A549 (cell line): ENCODE measurements at regions not wholly inside any gene's neighbourhood (a gene's known extent, or its start where the extent isn't known, plus 50 kb on each side); places are given as distances from the start of the nearest gene placed in this dataset.

Experiments used
- ATAC-seq, 2 experiments: fragments of 200-7000 bp in 1 of 2; fragments of >200 bp in 1 of 2; cut with Nextera tagmentation in 1 of 2; cut with Tn5 transposase in 1 of 2; 3 replicates each; pipeline versions ENCODE4 v1.8.0 to v1.9.1; 2018 to 2020; ENCODE audit warnings: mild to moderate bottlenecking in 1 of 2, moderate library complexity in 1 of 2
- CTCF ChIA-PET: fragments of 300-600 bp; sonication (Branson Sonifier 250); formaldehyde crosslinking; extraction: SDS; loops from one replicate; lab custom pipeline; 2021; ENCODE audit warnings: antibody characterized with exemption, inconsistent platforms; lab: Yijun Ruan, JAX
- POLR2A ChIA-PET: fragments of 350-600 bp; formaldehyde crosslinking; extraction: SDS; loops from one replicate; lab custom pipeline; 2021; ENCODE audit warnings: antibody characterized with exemption, inconsistent platforms; lab: Yijun Ruan, JAX
- DNase-seq, 2 experiments: peaks; one replicate each; pipeline versions ENCODE4 v3.0.0 to v3.0.0-alpha.2; 2011 to 2016; ENCODE audit warnings: low read depth in 1 of 2, low spot score in 1 of 2
- FAIRE-seq: peaks from 2 replicates; lab custom pipeline; 2011; peaks lifted over from hg19 to GRCh38; lab: Jason Lieb, UNC
- H3K27ac ChIP-seq, 2 experiments: fragments of >200 bp; sonication (Bioruptor Twin); formaldehyde crosslinking; 3 replicates each; pipeline ENCODE4 v1.5.1; 2016 to 2017
- H3K4me1 ChIP-seq: fragments of >200 bp; sonication (Bioruptor Twin); formaldehyde crosslinking; 3 replicates; pipeline ENCODE4 v1.6.1; 2016
- H3K4me2 ChIP-seq: fragments of >200 bp; sonication (Bioruptor Twin); formaldehyde crosslinking; 3 replicates; pipeline ENCODE4 v1.6.1; 2016
- H3K4me3 ChIP-seq: fragments of >200 bp; sonication (Bioruptor Twin); formaldehyde crosslinking; 3 replicates; pipeline ENCODE4 v1.5.1; 2016
- H3K9me3 ChIP-seq: fragments of >200 bp; sonication (Bioruptor Twin); formaldehyde crosslinking; 3 replicates; pipeline ENCODE4 v1.6.1; 2016
- ATOH8 ChIP-seq: fragments of 250-450 bp; sonication (Bioruptor Pico); IDR thresholded peaks from 2 replicates; pipeline ENCODE4 v1.5.0; 2020; ENCODE audit warnings: low read depth, mild to moderate bottlenecking, moderate library complexity
- E2F6 ChIP-seq: IDR thresholded peaks from 2 replicates; pipeline ENCODE4 v1.6.1; 2012; ENCODE audit warnings: low read depth, borderline replicate concordance
- EHMT2 ChIP-seq: fragments of 200-600 bp; sonication (generic); IDR thresholded peaks from 2 replicates; pipeline ENCODE4 v1.6.1; 2016; ENCODE audit warnings: antibody characterized with exemption, low read depth, mild to moderate bottlenecking, moderate library complexity
- ELK1 ChIP-seq: fragments of 150-350 bp; IDR thresholded peaks from 2 replicates; pipeline ENCODE4 v1.6.1; 2014; ENCODE audit warnings: low read depth, mild to moderate bottlenecking, low read length
- FOSB ChIP-seq: fragments of 250-450 bp; sonication (Bioruptor Pico); IDR thresholded peaks from 2 replicates; pipeline ENCODE4 v1.5.0; 2020; ENCODE audit warnings: mild to moderate bottlenecking, moderate library complexity
- FOSL2 ChIP-seq, 2 experiments: fragments of 450-650 bp in 1 of 2; fragments of >200 bp in 1 of 2; sonication (Bioruptor Twin) in 1 of 2; formaldehyde crosslinking; IDR thresholded peaks; 2 replicates each; pipeline versions ENCODE4 v1.5.0 to v1.6.1; 2016 to 2020; ENCODE audit warnings: mild to moderate bottlenecking in 1 of 2, moderate library complexity in 1 of 2
- FOXS1 ChIP-seq: fragments of 250-450 bp; sonication (Bioruptor Pico); IDR thresholded peaks from 2 replicates; pipeline ENCODE4 v1.5.0; 2020; ENCODE audit warnings: mild to moderate bottlenecking, moderate library complexity
- GATA3 ChIP-seq: IDR thresholded peaks from 2 replicates; pipeline ENCODE4 v1.6.1; 2012; ENCODE audit warnings: borderline replicate concordance
- HEYL ChIP-seq: fragments of 250-450 bp; sonication (Bioruptor Pico); IDR thresholded peaks from 2 replicates; pipeline ENCODE4 v1.8.0; 2021; ENCODE audit warnings: mild to moderate bottlenecking, moderate library complexity
- HOXB5 ChIP-seq: fragments of 250-450 bp; sonication (Bioruptor Pico); IDR thresholded peaks from 2 replicates; pipeline ENCODE4 v1.5.0; 2020; ENCODE audit warnings: mild to moderate bottlenecking, moderate library complexity
- KDM1A ChIP-seq: fragments of 200-600 bp; sonication (generic); IDR thresholded peaks from 2 replicates; pipeline ENCODE4 v1.6.1; 2016; ENCODE audit warnings: low read depth, mild to moderate bottlenecking
- KDM5A ChIP-seq: fragments of 200-600 bp; sonication (generic); IDR thresholded peaks from 2 replicates; pipeline ENCODE4 v1.6.1; 2016; ENCODE audit warnings: antibody characterized with exemption, mild to moderate bottlenecking
- MAFK ChIP-seq: fragments of 450-650 bp; IDR thresholded peaks from 2 replicates; pipeline ENCODE4 v1.6.1; 2014; ENCODE audit not compliant: partially characterized antibody
- NR3C1 ChIP-seq: fragments of >200 bp; sonication (Bioruptor Twin); formaldehyde crosslinking; IDR thresholded peaks from 3 replicates; pipeline ENCODE4 v1.6.1; 2017
- PBX3 ChIP-seq: IDR thresholded peaks from 2 replicates; pipeline ENCODE4 v1.6.1; 2012
- POLR2A ChIP-seq: IDR thresholded peaks from 2 replicates; pipeline ENCODE4 v1.6.1; 2012; ENCODE audit warnings: mild to moderate bottlenecking, low read length
- RAD21 ChIP-seq, 2 experiments: fragments of >200 bp in 1 of 2; sonication (Bioruptor Twin) in 1 of 2; formaldehyde crosslinking in 1 of 2; IDR thresholded peaks in 1 of 2; conservative IDR thresholded peaks in 1 of 2; 2 replicates in 1 of 2; 3 replicates in 1 of 2; pipeline ENCODE4 v1.6.1; 2012 to 2018; ENCODE audit warnings: inconsistent platforms in 1 of 2
- RARB ChIP-seq: fragments of 250-450 bp; sonication (Bioruptor Pico); IDR thresholded peaks from 2 replicates; pipeline ENCODE4 v1.8.0; 2021; ENCODE audit warnings: mild to moderate bottlenecking, moderate library complexity
- RCOR1 ChIP-seq: fragments of 150-350 bp; IDR thresholded peaks from 2 replicates; pipeline ENCODE4 v1.6.1; 2014; ENCODE audit warnings: antibody characterized with exemption, low read length, low read depth
- TFCP2L1 ChIP-seq: fragments of 250-450 bp; sonication (Bioruptor Pico); IDR thresholded peaks from 2 replicates; pipeline ENCODE4 v1.5.0; 2021; ENCODE audit warnings: mild to moderate bottlenecking
- ZC3H11A ChIP-seq: fragments of 450-650 bp; IDR thresholded peaks from 2 replicates; pipeline ENCODE4 v1.6.1; 2014; ENCODE audit warnings: antibody characterized with exemption, mild to moderate bottlenecking
- WGBS: methylation state at CpG from one replicate; pipeline ENCODE4 v1.1.6; 2017; ENCODE audit errors: missing lambda C conversion rate; 5-methylcytosine and 5-hydroxymethylcytosine counted together
- TF ChIP-seq, protein P1 (sequence below): fragments of >200 bp; sonication (Bioruptor Twin); formaldehyde crosslinking; IDR thresholded peaks from 3 replicates; pipeline ENCODE4 v1.6.1; 2016

DNA sequence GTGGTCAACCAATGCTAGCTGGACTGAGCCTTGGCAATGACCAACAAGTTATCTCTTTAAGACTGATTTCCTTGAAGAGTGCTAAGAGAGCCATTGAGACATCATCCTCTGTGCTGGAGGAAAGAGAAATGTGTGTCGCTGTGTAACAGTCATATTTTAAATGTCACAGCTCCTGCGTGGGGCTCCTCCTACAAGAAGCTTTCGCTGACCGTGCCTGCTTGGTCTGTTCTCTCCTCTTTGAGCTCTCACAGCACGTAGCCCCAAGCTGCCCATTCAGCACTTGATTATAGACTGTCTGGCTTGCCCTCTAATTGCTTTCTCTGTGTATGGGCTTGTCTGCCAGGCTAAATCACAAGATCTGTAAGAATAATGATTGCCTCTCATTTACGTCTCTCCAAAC, 221.3 kb downstream of the FOXD2 start (continued):
- TF ChIP-seq, protein P1, sequence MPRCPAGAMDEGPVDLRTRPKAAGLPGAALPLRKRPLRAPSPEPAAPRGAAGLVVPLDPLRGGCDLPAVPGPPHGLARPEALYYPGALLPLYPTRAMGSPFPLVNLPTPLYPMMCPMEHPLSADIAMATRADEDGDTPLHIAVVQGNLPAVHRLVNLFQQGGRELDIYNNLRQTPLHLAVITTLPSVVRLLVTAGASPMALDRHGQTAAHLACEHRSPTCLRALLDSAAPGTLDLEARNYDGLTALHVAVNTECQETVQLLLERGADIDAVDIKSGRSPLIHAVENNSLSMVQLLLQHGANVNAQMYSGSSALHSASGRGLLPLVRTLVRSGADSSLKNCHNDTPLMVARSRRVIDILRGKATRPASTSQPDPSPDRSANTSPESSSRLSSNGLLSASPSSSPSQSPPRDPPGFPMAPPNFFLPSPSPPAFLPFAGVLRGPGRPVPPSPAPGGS: no peak
- no peak for TF ChIP-seq TFCP2L1 (CRISPR knock-in tag)
- no peak for TF ChIP-seq HEYL (CRISPR knock-in tag)
- TF ChIP-seq ELK1: no peak
- TF ChIP-seq ATOH8 (CRISPR knock-in tag): no peak
- TF ChIP-seq FOSL2 (IDR thresholded peaks at IDR 0.05): no peak
- no peak for TF ChIP-seq FOSL2 (CRISPR knock-in tag; IDR thresholded peaks at IDR 0.05)
- TF ChIP-seq E2F6: no peak
- TF ChIP-seq POLR2A: no peak
- TF ChIP-seq NR3C1: no peak

- Histone ChIP-seq H3K27ac (no peak overlapping the region), H3K4me2 (no peak overlapping the region), H3K4me3 (no peak overlapping the region), H3K4me1 (no peaks in the 10 kb centered on the region), H3K9me3 (no peaks in the 10 kb centered on the region)
- no peak for DNase-seq
- no peak for FAIRE-seq
- TF ChIP-seq ZC3H11A: no peak
- peak; percentile 9 for TF ChIP-seq MAFK
- TF ChIP-seq FOXS1 (CRISPR knock-in tag): no peak
- no peak for ATAC-seq
- whole genome bisulfite sequencing: 16% methylated on average over 1 of the region's 1 CpG
- POLR2A ChIA-PET: no interaction called here
- CTCF ChIA-PET: interaction anchor here (1.2 kb wide), 1 partner anchor 223 kb away, joined by 3 read pairs; the partner anchor contains the start of gene FOXD2
These were observed 222.8 kb downstream of the FOXD2 start for GRCh38 chr1:47660622-47661021.

DNA sequence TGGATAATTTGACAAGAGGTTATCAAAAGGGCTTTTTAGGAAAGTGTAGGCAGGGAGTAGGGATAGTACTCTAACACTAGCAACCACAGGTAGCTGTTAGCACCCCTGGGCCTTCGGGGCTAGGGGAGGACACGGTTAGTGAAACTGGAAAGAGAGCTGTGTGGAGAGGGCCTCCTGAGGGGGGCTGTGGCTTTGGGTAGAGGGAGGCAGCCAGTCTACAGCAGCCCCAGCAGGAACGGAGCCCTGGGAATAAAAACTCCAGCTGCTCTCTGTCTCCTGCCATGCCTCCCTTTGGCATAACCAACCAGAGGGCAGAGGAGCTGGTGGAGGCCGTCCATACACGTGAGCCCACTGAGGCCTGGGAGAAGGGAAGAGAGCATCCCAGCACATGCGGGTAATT, 223.2 kb downstream of the FOXD2 start:
- DNase-seq: no peak
- Histone ChIP-seq H3K4me1 (no peaks in the 10 kb centered on the region), H3K27ac (no peak overlapping the region), H3K4me2 (no peak overlapping the region), H3K4me3 (no peak overlapping the region), H3K9me3 (no peaks in the 10 kb centered on the region)
- TF ChIP-seq RCOR1: no peak
- TF ChIP-seq RARB (CRISPR knock-in tag): no peak
- no peak for TF ChIP-seq KDM5A
- TF ChIP-seq EHMT2: no peak
- no peak for TF ChIP-seq KDM1A
- no peak for TF ChIP-seq RAD21 (conservative IDR thresholded peaks at IDR 0.05 in 1 of 2, IDR thresholded peaks at IDR 0.05 in 1 of 2)
- TF ChIP-seq GATA3: no peak
- TF ChIP-seq HOXB5 (CRISPR knock-in tag): no peak
- TF ChIP-seq FOSB (CRISPR knock-in tag): no peak
- TF ChIP-seq PBX3: no peak
- FAIRE-seq: no peak
- no peak for ATAC-seq
- 79% methylated on average over 6 of the region's 6 CpGs for WGBS
- ChIA-PET POLR2A (no interaction called here), CTCF (interaction anchor here (1.2 kb wide), 1 partner anchor 224 kb away, joined by 3 read pairs; the partner anchor contains the start of gene FOXD2)
